GM12891 (cell line): ENCODE measurements at regions not wholly inside any gene's neighbourhood (a gene's known extent, or its start where the extent isn't known, plus 50 kb on each side); places are given as distances from the start of the nearest gene placed in this dataset.
"Not testable (repeated sequence)": the region's sequence is repeated elsewhere in the genome, so short reads cannot be mapped to it uniquely, and the experiment has no call there.

ENCODE experiments used
- DNase-seq: peaks from one replicate; pipeline ENCODE4 v3.0.0; 2011; ENCODE audit warnings: low spot score; ENCODE audit not compliant: insufficient read length
- FAIRE-seq: peaks from 2 replicates; lab custom pipeline; 2011; peaks lifted over from hg19 to GRCh38; lab: Jason Lieb, UNC
- PAX5 ChIP-seq: IDR thresholded peaks from 2 replicates; pipeline ENCODE4 v1.6.1; 2011; ENCODE audit warnings: low read length, moderate library complexity, mild to moderate bottlenecking; ENCODE audit not compliant: insufficient read depth, severe bottlenecking
- POLR2A ChIP-seq: IDR thresholded peaks from 2 replicates; pipeline ENCODE4 v1.6.1; 2011; ENCODE audit warnings: low read depth, low read length, control low read depth
- POLR2AphosphoS5 ChIP-seq: IDR thresholded peaks from 2 replicates; pipeline ENCODE4 v1.6.1; 2011; ENCODE audit warnings: low read depth, low read length, control low read depth
- POU2F2 ChIP-seq: IDR thresholded peaks from 2 replicates; pipeline ENCODE4 v1.6.1; 2011; ENCODE audit warnings: low read depth, mild to moderate bottlenecking, control low read depth, low read length, moderate library complexity
- SPI1 ChIP-seq: IDR thresholded peaks from 2 replicates; pipeline ENCODE4 v1.6.1; 2011; ENCODE audit warnings: low read depth, low read length, control low read depth
- TAF1 ChIP-seq: IDR thresholded peaks from 2 replicates; pipeline ENCODE4 v1.6.1; 2011; ENCODE audit warnings: low read depth, low read length, control low read depth

GRCh38 chr6:94721459-94721858 is 855.9 kb upstream of the MANEA start:
- no peak for TF ChIP-seq PAX5
- no peak for TF ChIP-seq SPI1
- no peak for TF ChIP-seq TAF1
- TF ChIP-seq POLR2AphosphoS5, result no peak
- no peak for TF ChIP-seq POLR2A
- no peak for TF ChIP-seq POU2F2
- FAIRE-seq (no peak), DNase-seq (no peak)

GRCh38 chr6:94713446-94713845 is 863.9 kb upstream of the MANEA start:
- FAIRE-seq (no peak), DNase-seq (no peak)
- TF ChIP-seq PAX5 (no peak), SPI1 (no peak), TAF1 (no peak), POU2F2 (no peak), POLR2A (no peak), POLR2AphosphoS5 (no peak)

- TF ChIP-seq POU2F2, result no peak
- no peak for TF ChIP-seq POLR2A
- TF ChIP-seq TAF1, result no peak
- no peak for TF ChIP-seq PAX5
- no peak for TF ChIP-seq SPI1
- no peak for TF ChIP-seq POLR2AphosphoS5
- FAIRE-seq, result no peak
- no peak for DNase-seq
Measured at GRCh38 chr6:94698773-94699172, 878.6 kb upstream of the MANEA start.

GRCh38 chr6:94687255-94687654 is 890.1 kb upstream of the MANEA start:
- FAIRE-seq, DNase-seq: not testable (repeated sequence)

GRCh38 chr6:94683409-94683808 is 893.9 kb upstream of the MANEA start:
- FAIRE-seq (no peak), DNase-seq (no peak)
- TF ChIP-seq POLR2A, result no peak
- TF ChIP-seq TAF1, result no peak
- no peak for TF ChIP-seq POU2F2
- no peak for TF ChIP-seq POLR2AphosphoS5
- TF ChIP-seq SPI1, result no peak
- TF ChIP-seq PAX5, result no peak

- DNase-seq (no peak), FAIRE-seq (no peak)
- TF ChIP-seq SPI1 (no peak), POU2F2 (no peak), TAF1 (no peak), POLR2AphosphoS5 (no peak), POLR2A (no peak), PAX5 (no peak)
Measured at GRCh38 chr6:94680669-94681212, 896.6 kb upstream of the MANEA start.

- no peak for FAIRE-seq
- DNase-seq, result no peak
- TF ChIP-seq POLR2AphosphoS5 (no peak), PAX5 (no peak), TAF1 (no peak), SPI1 (no peak), POU2F2 (no peak), POLR2A (no peak)
Measured at GRCh38 chr6:94673251-94673650, 904.1 kb upstream of the MANEA start.

- DNase-seq (no peak), FAIRE-seq (no peak)
- no peak for TF ChIP-seq SPI1
- no peak for TF ChIP-seq POLR2AphosphoS5
- no peak for TF ChIP-seq TAF1
- no peak for TF ChIP-seq PAX5
- no peak for TF ChIP-seq POLR2A
- no peak for TF ChIP-seq POU2F2
Measured at GRCh38 chr6:94670017-94670416, 907.3 kb upstream of the MANEA start.

- DNase-seq (no peak), FAIRE-seq (no peak)
- TF ChIP-seq SPI1, result no peak
- no peak for TF ChIP-seq POLR2AphosphoS5
- no peak for TF ChIP-seq TAF1
- no peak for TF ChIP-seq PAX5
- no peak for TF ChIP-seq POLR2A
- TF ChIP-seq POU2F2, result no peak
Measured at GRCh38 chr6:94668876-94669275, 908.5 kb upstream of the MANEA start.

GRCh38 chr6:94658929-94659328 is 918.4 kb upstream of the MANEA start:
- FAIRE-seq, result no peak
- TF ChIP-seq PAX5 (no peak), TAF1 (no peak), POLR2A (no peak), POU2F2 (no peak), SPI1 (no peak), POLR2AphosphoS5 (no peak)
- no peak for DNase-seq

GRCh38 chr6:94651239-94651638 is 926.1 kb upstream of the MANEA start:
- no peak for FAIRE-seq

More at GRCh38 chr6:94651239-94651638, 926.1 kb upstream of the MANEA start:
- no peak for DNase-seq
- TF ChIP-seq PAX5, result no peak
- no peak for TF ChIP-seq POLR2AphosphoS5
- TF ChIP-seq POLR2A, result no peak
- TF ChIP-seq SPI1, result no peak
- no peak for TF ChIP-seq TAF1
- no peak for TF ChIP-seq POU2F2
